ENCODE measurements at regions not wholly inside any gene's neighbourhood (a gene's known extent, or its start where the extent isn't known, plus 50 kb on each side); places are given as distances from the start of the nearest gene placed in this dataset.
"Not testable (repeated sequence)": the region's sequence is repeated elsewhere in the genome, so short reads cannot be mapped to it uniquely, and the experiment has no call there.

GRCh38 chr9:85487872-85488271, 253.9 kb downstream of the AGTPBP1 start:
- DNase-seq (ENCODE audit: low spot score) = no peak

DNA sequence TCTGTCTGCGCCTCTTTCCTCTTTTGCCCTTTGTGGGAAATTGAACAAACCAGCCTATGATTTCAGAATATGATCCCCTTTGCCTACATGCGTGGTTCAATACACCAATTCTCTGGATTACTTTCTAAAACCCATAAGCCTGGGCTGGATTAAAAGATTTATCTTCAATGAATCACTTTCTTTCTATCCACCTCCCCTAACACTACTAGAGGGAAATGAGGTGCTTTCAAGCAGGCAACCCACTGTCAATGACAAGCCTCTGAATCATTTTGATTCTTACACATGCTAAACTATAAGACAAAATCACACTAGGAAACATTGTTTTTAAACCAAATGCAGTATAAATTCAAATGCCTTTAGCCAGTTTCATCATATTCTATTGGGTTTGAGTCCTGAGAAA, 257.5 kb downstream of the AGTPBP1 start:
- DNase-seq (ENCODE audit: low spot score) = no peak

DNA sequence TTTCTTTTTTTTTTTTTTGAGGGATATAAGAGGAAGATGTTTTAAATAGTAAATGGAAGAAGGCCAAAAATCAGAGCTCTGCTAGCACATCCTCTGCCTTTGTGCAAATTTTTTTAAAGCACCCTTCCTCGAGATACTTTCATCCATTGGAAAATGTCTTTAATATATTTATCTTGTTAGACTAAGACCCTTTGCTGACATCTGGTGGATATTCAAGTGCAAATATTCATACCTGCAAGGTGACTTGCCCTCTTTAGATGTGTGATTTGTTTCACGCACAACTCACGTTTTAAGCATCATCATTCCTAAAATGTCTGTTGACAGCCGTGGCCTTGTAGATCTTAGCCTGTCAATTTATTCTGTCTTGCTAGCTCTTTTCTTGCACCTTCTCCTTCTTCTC, 258.5 kb downstream of the AGTPBP1 start:
- no peak for DNase-seq (ENCODE audit: low spot score)

DNA sequence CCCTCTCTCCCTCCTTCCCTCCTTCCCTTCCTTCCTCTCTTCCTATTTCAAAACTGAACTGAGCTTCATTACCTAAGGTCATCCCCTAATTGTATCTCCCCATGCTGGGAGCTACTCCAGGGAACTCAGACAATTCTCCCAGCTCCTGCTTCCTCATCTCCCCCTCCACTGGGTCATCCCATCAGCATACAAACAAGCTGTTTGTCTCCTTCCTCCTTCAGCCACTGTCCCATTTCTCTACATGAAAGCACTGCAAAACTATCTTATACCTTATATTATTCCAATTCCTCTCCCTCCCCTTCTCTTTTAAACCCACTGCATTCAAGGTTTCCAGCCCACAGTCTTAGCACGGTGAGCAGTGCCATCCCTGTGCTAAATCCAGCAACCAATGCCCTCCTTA, 262.4 kb downstream of the AGTPBP1 start:
- no peak for DNase-seq (ENCODE audit: low spot score)

GRCh38 chr9:85478847-85479246, 262.9 kb downstream of the AGTPBP1 start:
- no peak for DNase-seq (ENCODE audit: low spot score)

DNA sequence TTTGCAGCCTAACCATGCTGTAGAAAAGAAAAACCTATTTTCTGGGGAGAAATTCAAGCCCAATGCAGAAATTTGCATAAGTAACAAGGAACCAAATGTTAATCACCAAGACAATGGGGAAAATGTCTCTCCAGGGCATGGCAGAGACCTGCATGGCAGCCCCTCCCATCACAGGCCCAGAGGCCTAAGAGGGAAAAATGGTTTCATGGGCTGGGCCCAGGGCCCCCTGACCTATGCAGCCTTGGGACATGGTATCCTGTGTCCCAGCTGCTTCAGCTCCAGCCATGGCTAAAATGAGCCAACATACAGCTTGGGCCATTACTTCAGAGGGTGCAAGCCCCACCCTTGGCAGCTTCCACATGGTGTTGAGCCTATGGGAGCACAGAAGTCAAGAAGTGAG, 266.9 kb downstream of the AGTPBP1 start:
- not testable (repeated sequence) for DNase-seq (ENCODE audit: low spot score)

DNA sequence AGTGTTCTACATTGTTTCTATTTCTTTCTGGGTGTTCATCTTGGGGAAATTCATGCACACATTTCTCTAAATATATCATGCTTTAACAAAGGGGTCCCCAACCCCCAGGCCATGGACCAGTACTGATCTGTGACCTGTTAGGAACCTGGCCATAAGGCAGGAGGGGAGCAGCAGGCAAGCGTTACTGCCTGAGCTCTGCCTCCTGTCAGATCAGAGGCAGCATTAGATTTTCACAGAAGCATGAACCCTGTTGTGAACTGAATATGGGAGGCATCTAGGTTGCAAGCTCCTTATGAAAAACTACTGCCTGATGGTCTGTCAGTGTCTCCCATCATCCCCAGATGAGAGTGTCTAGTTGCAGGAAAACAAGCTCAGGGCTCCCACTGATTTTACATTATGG, 270.0 kb downstream of the AGTPBP1 start:
- no peak for DNase-seq (ENCODE audit: low spot score)

DNA sequence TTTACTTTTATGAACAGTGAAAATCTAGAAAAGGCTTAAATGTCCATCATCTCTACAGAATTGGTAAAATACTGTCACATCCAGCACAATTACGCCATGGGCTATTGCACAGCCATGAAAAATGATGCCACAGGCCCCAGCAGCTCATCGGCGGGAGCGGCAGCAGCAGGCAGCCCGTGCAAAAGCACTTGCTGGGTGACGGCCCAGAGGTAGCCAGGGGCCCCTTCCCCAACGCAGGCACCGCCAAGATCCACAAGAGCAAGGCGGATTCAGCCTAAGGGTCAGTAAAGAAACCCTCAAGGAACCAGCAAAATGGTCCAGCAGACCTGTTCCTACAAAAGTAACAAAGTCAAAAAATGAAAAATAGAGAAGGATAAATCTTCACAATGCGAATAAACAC, 272.7 kb downstream of the AGTPBP1 start:
- no peak for DNase-seq (ENCODE audit: low spot score)

DNA sequence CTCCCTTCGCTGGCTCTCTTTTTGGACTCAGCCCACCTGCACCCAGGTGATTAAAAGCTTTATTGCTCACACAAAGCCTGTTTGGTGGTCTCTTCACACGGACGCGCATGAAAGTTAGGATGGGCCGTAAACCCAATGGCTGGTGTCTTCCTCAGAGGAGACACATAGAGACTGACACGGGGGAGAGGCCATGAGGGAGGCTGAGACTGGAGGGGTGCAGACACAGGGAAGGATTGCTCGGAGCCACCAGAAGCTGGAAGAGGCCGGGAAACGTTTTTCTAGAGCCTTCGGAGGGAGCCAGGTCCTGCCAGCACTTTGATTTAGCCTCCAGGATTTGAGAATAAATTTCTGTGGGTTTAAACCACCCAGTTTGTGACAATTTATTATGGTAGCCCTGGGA, 274.9 kb downstream of the AGTPBP1 start:
- no peak for DNase-seq (ENCODE audit: low spot score)

GRCh38 chr9:85458114-85458864, 283.5 kb downstream of the AGTPBP1 start:
- DNase-seq (ENCODE audit: low spot score) = not testable (repeated sequence)

- DNase-seq (ENCODE audit: low spot score) = no peak
These were observed 287.9 kb downstream of the AGTPBP1 start for GRCh38 chr9:85453850-85454249.

DNA sequence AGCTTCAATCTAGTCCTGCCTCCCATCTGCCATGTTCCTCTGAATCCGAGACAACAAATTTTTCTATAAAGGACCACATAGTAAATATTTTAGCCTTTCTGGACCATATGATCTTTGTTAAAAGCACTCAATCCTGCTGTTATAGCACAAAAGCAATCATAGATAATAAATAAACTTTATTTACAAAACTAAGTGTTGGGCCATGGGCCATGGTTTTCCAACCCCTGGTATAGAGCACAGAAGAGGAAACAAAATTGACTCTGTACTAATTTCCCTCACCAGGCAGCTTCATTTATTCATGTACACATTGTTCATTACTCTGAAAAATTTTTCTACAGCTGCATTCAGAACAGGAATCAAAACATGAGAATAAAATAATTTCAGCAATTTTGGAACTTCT, 288.9 kb downstream of the AGTPBP1 start:
- no peak for DNase-seq (ENCODE audit: low spot score)

- no peak for DNase-seq (ENCODE audit: low spot score)
These were observed 290.1 kb downstream of the AGTPBP1 start for GRCh38 chr9:85451680-85452079.

GRCh38 chr9:85445887-85446286, 295.9 kb downstream of the AGTPBP1 start:
- DNase-seq (ENCODE audit: low spot score) = no peak

DNA sequence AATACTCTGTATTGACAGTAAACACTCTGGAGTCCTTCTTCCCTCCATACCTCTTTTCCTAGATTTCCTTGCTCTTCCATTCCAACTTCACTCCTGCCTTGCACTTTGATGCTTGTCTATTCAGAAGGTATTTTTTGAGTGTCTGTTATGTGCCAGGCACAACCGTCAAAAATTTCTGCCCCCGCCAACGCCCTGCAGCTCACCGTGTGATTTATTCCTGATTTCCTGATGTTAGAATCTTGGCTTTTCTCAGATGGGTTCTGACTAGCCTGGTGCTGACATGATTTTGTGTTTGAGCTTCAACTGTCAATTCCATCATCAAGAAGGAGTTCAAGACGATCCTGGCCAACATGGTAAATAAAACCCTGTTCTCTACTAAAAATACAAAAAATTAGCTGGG, 297.5 kb downstream of the AGTPBP1 start:
- no peak for DNase-seq (ENCODE audit: low spot score)

DNA sequence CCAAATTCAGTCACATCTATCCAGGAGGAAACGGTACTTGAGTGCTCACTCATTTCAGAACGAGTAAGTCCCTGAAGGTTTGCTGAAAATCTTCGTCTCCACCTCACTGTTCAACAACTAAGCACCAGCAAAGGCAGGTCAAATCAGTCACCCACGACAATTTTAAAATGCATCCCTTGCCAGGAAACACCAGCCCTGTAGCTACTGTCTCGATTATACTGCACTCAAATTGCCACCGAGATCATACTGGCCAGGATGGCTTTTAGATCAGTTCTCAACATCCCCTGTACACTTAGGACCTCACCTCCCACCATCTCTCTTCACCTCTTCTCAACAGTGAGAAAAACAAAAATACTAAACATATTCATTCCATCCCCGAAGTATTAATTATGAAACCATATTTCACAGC, 298.6 kb downstream of the AGTPBP1 start:
- no peak for DNase-seq (ENCODE audit: low spot score)

DNA sequence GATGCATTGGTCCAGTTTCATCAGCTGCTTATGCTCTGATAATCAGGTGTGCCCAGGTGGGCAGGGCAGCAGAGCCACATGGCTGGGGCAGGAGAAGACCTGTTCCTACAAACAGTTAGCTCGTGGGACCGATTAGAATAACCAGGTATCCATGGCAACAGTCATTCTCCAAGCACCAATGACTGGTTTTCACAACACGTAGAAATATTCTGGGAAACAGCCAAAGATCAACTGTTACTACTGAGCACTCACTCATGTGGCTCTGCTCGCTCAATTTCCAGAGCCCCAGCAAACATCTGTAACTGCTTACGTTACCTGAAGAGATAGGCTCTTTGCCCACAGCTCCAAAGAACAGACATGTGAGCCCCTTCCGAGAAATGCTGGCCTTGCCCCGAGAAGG, 302.0 kb downstream of the AGTPBP1 start:
- no peak for DNase-seq (ENCODE audit: low spot score)

DNA sequence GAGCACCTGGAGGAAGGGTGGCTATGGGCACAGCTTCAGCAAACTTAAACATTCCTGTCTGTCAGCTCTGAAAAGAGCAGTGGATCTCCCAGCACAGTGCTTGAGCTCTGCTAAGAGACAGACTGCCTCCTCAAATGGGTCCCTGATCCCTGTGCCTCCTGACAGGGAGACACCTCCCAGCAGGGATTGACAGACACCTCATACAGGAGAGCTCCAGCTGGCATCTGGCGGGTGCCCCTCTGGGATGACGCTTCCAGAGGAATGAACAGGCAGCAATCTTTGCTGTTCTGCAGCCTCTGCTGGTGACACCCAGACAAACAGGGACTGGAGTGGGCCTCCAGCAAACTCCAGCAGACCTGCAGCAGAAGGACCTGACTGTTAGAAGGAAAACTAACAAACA, 307.8 kb downstream of the AGTPBP1 start:
- DNase-seq (ENCODE audit: low spot score) = not testable (repeated sequence)

- DNase-seq (ENCODE audit: low spot score) = not testable (repeated sequence)
These were observed 308.2 kb downstream of the AGTPBP1 start for GRCh38 chr9:85433551-85433950.

- no peak for DNase-seq (ENCODE audit: low spot score)
These were observed 308.7 kb downstream of the AGTPBP1 start for GRCh38 chr9:85433046-85433445.

DNA sequence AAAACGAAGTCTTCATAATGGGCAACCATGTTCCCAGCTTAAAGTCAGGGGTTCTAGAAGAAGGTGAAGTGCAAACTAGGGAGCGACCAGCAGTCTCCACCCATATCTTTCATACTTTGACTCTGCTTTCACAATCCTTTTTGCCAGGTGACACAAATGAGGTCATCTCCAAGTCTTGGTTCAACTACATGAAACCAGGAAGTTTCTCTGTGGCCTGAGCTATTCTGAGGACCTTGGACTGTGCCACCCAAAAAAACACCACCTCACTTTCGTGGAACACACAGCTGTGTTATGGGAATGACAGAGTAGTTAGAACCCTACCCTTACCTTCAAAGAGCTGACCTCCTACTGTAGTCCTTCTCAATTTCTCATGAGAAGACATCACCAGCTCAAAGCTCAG, 309.2 kb downstream of the AGTPBP1 start:
- no peak for DNase-seq (ENCODE audit: low spot score)

DNA sequence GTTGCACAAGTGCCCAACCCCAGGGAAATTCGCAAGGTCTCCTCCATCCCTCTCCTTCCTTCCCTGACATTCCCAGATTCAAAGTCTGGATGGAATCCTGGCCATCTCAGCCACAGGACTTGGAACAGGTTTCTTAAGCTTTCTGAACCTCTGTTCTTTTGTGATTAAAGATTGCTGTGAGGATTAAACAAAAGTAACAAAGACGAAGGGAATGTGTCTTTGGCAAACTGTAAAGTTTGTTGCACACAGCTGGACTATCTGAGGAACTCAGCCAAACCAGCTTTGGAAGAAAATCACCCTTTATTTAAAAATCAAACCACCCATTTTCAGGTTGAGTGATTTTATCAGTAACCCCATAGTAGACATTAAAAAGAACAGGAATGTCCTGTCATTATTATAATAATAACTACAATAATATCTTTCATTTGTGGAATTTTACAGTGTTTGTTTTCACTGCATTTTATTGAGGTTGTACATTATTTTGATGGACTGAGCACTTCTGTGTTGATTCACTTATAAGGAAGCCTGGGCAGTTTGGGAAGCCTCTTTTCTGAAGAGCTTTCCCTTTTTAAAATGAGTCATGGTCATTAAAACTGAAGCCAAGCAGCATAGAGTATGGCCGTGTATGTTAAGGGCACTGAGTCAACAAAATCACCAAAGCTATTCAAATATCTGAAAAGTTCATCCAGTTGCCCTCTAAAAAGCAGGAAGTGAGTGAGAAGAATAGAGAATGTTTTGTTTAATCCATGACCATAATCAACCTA, 310.2 kb downstream of the AGTPBP1 start:
- no peak for DNase-seq (ENCODE audit: low spot score)

DNA sequence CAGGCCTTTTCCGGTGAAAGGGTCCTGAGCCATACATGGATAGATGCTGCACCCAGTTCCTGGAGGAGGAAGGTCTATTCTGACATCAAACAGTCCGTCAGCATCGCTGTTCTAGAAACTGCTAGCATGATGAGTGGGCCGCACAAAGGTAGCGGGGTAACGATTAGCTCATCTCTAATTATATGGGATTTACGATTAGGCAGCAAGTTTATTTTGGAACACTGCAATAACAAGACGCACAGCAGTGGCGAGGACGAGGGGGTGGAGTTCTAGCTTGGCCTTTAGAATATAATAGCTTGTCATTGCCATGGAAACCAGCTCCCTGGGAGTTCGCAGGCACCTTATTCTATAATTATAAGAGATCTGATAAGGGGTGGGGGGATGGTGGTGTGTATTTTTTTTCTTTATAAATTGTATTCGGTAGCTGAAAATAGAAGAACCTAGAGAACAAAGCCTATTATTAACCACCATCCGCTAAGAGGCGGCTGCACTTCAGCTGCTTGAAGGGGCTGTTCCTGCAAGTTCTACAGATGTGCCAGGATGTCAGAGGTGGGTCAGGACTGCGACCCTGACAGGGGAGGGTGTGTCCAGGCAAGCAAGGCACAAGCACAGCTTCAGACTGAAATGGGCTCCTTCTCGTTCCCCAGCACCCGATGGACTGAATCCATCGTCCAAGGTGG, 311.0 kb downstream of the AGTPBP1 start:
- no peak for DNase-seq (ENCODE audit: low spot score)
